ENCODE measurements at regions not wholly inside any gene's neighbourhood (a gene's known extent, or its start where the extent isn't known, plus 50 kb on each side); places are given as distances from the start of the nearest gene placed in this dataset.

- DNase-seq = no peak
Measured at GRCh38 chr12:20289520-20289919, 78.8 kb upstream of the PDE3A start.

- DNase-seq = no peak
Measured at GRCh38 chr12:20300457-20300856, 67.9 kb upstream of the PDE3A start.

- DNase-seq = no peak
Measured at GRCh38 chr12:20305470-20305869, 62.9 kb upstream of the PDE3A start.

DNA sequence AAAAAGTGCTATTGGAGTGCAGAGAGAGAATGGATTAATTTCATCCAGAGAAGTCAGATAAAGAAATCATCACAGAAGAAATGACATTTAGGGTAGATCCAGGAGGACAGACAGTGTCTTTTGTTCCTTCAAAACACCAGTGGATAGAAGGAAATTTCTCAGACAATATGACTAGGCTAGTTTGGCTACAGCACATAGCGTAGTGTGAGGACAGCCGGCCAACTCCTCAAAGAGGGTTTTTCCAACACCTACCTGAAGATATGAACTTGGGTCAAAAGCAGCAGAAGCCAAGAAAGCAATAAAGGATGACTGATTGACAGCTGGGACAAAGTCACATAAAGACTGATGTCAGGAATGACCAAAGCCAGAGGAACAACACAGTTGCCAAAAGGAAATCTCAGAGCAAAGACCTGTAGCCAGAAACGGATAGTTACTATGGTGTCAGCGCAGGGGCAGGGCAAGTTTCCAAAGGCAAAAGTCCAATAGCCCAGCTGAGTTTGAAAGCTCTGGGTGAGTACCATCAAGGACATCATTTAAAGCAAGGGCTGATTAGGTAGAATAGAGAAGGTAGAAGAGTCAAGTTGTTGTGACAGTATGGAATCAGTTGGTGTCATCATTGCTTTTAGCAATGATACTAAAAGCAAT, 58.7 kb upstream of the PDE3A start:
- DNase-seq = no peak

- no peak for DNase-seq
Measured at GRCh38 chr12:20314328-20314727, 54.0 kb upstream of the PDE3A start.

DNA sequence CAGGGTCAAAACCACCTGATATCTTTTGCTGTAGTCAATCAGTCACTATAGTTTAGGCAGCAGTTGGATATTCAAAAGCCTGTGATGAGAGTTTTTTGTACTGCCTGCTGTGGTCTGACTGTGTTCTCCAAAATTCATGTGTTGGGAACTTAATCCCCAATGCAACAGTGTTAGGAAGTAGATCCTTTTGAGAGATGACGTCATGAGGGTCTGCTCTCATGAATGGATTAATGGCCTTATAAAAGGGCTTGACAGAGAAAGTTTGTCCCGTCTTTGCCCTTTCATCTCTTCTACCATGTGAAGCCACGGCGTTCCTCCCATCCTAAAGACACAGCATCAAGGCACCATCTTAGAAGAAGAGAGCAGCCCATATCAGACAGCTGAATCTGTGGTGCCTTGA, 50.8 kb upstream of the PDE3A start:
- DNase-seq = no peak
